ENCODE measurements at regions not wholly inside any gene's neighbourhood (a gene's known extent, or its start where the extent isn't known, plus 50 kb on each side); places are given as distances from the start of the nearest gene placed in this dataset.

- 89 to 91% methylated on average over 7 of the region's 7 CpGs for WGBS, 2 donors
Measured at GRCh38 chr1:50261951-50262350, 153.2 kb downstream of the ELAVL4 start.

GRCh38 chr1:50257940-50258685 is 149.4 kb downstream of the ELAVL4 start:
- Histone ChIP-seq H3K4me3 (ENCODE audit: low read depth in 1 of 2, low read length in 2 of 2) (no peak overlapping the region), H3K4me1 (ENCODE audit: control insufficient read depth in 2 of 2, insufficient read depth in 2 of 2, low read length in 1 of 2) (peaks cover 0 to 2% of the 10 kb centered on the region in 2 donors), H3K9me3 (ENCODE audit: control insufficient read depth in 2 of 2, insufficient read depth in 1 of 2, low read depth in 1 of 2, low read length in 1 of 2) (no peaks in the 10 kb centered on the region), H3K36me3 (ENCODE audit: control insufficient read depth in 2 of 2, insufficient read depth in 2 of 2, low read length in 1 of 2) (no peaks in the 10 kb centered on the region), H3K27me3 (ENCODE audit: control insufficient read depth in 1 of 2, insufficient read depth in 2 of 2, low read length in 2 of 2) (no peaks in the 10 kb centered on the region), H3K27ac (ENCODE audit: low read depth in 2 of 2, low read length in 1 of 2) (no peak overlapping the region)
- 83 to 84% methylated on average over 2 of the region's 2 CpGs for WGBS, 2 donors

More at GRCh38 chr1:50261951-50262350, 153.2 kb downstream of the ELAVL4 start:
- peaks cover 0 to 2% of the 10 kb centered on the region in 2 donors for H3K4me1 ChIP-seq (ENCODE audit: control insufficient read depth in 2 of 2, insufficient read depth in 2 of 2, low read length in 1 of 2)
- no peak overlapping the region for H3K27ac ChIP-seq (ENCODE audit: low read depth in 2 of 2, low read length in 1 of 2)
- H3K4me3 ChIP-seq (ENCODE audit: low read depth in 1 of 2, low read length in 2 of 2), result no peak overlapping the region
- H3K27me3 ChIP-seq (ENCODE audit: control insufficient read depth in 1 of 2, insufficient read depth in 2 of 2, low read length in 2 of 2), result no peaks in the 10 kb centered on the region
- no peaks in the 10 kb centered on the region for H3K36me3 ChIP-seq (ENCODE audit: control insufficient read depth in 2 of 2, insufficient read depth in 2 of 2, low read length in 1 of 2)
- no peaks in the 10 kb centered on the region for H3K9me3 ChIP-seq (ENCODE audit: control insufficient read depth in 2 of 2, insufficient read depth in 1 of 2, low read depth in 1 of 2, low read length in 1 of 2)

- H3K27ac ChIP-seq (ENCODE audit: low read depth in 2 of 2, low read length in 1 of 2), result no peak overlapping the region
- no peak overlapping the region for H3K4me3 ChIP-seq (ENCODE audit: low read depth in 1 of 2, low read length in 2 of 2)
- H3K27me3 ChIP-seq (ENCODE audit: control insufficient read depth in 1 of 2, insufficient read depth in 2 of 2, low read length in 2 of 2), result no peaks in the 10 kb centered on the region
- no peaks in the 10 kb centered on the region for H3K9me3 ChIP-seq (ENCODE audit: control insufficient read depth in 2 of 2, insufficient read depth in 1 of 2, low read depth in 1 of 2, low read length in 1 of 2)
- no peaks in the 10 kb centered on the region for H3K36me3 ChIP-seq (ENCODE audit: control insufficient read depth in 2 of 2, insufficient read depth in 2 of 2, low read length in 1 of 2)
- 68 to 76% methylated on average over 1 of the region's 1 CpG for WGBS, 2 donors
- H3K4me1 ChIP-seq (ENCODE audit: control insufficient read depth in 2 of 2, insufficient read depth in 2 of 2, low read length in 1 of 2), result no peaks in the 10 kb centered on the region
Measured at GRCh38 chr1:50257029-50257428, 148.3 kb downstream of the ELAVL4 start.

Data from esophagus (tissue), 2 donors.